Activated B cell treated with CpG ODN at 0.5 μM for 24 hours (primary cell): ENCODE measurements at regions not wholly inside any gene's neighbourhood (a gene's known extent, or its start where the extent isn't known, plus 50 kb on each side); places are given as distances from the start of the nearest gene placed in this dataset.
"Not testable (repeated sequence)": the region's sequence is repeated elsewhere in the genome, so short reads cannot be mapped to it uniquely, and the experiment has no call there.

ENCODE experiments used
- ATAC-seq: fragments of 200-7000 bp; cut with Tn5 transposase; one replicate; pipeline ENCODE4 v1.10.0; 2021; ENCODE audit warnings: low read depth, mild to moderate bottlenecking, moderate library complexity
- CTCF ChIA-PET: fragments of 350-600 bp; sonication (Branson Sonifier 250); formaldehyde crosslinking; loops from one replicate; lab custom pipeline; 2021; ENCODE audit warnings: antibody characterized with exemption; lab: Charles Lee
- POLR2A ChIA-PET: fragments of 350-600 bp; sonication (Branson Sonifier 250); formaldehyde crosslinking; loops from one replicate; lab custom pipeline; 2021; ENCODE audit warnings: antibody characterized with exemption; lab: Charles Lee
- DNase-seq: peaks from one replicate; pipeline ENCODE4 v3.0.0; 2022
- H3K27ac Mint-ChIP-seq: one replicate; pipeline ENCODE4 v1.8.0; 2020; ENCODE audit warnings: mixed read lengths
- H3K27me3 Mint-ChIP-seq: one replicate; pipeline ENCODE4 v1.8.0; 2021; ENCODE audit warnings: mixed read lengths
- H3K36me3 Mint-ChIP-seq: one replicate; pipeline ENCODE4 v1.8.0; 2021; ENCODE audit warnings: low read depth, mixed read lengths
- H3K4me1 Mint-ChIP-seq: one replicate; pipeline ENCODE4 v1.8.0; 2021; ENCODE audit warnings: mixed read lengths
- H3K4me3 Mint-ChIP-seq: one replicate; pipeline ENCODE4 v1.8.0; 2020; ENCODE audit warnings: mild to moderate bottlenecking, mixed read lengths
- H3K9me3 Mint-ChIP-seq: one replicate; pipeline ENCODE4 v1.8.0; 2020; ENCODE audit warnings: mixed read lengths
- intact Hi-C: fragments of 100-400 bp; cut with micrococcal nuclease; formaldehyde crosslinking; loops from one replicate; pipeline ENCODE4 v1.15.1; 2024
- TF ChIP-seq, protein P1 (sequence below): fragments of 200-600 bp; IDR thresholded peaks from one replicate; pipeline ENCODE4 v1.8.0; 2022; ENCODE audit warnings: antibody characterized with exemption, mild to moderate bottlenecking

DNA sequence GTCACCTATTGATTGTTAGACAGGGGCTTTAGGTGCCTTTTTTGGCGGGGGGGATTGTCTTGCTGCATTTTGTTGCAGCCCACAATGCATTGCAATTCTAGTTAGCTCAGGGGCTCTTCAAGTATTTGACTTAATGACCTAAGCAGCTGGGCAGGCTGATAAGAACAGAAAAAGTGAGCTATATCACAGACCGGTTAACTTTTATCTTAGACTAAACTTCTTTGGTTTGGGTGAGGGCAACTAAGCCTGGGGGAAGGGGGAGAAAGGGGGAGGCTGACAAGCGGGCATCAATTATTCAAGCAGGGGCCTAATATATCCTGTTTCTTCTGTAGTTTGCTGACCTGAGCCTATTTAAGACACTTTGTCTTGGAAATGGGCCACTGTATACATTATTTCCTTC is 66.0 kb upstream of the GPR6 start:
- TF ChIP-seq, protein P1, sequence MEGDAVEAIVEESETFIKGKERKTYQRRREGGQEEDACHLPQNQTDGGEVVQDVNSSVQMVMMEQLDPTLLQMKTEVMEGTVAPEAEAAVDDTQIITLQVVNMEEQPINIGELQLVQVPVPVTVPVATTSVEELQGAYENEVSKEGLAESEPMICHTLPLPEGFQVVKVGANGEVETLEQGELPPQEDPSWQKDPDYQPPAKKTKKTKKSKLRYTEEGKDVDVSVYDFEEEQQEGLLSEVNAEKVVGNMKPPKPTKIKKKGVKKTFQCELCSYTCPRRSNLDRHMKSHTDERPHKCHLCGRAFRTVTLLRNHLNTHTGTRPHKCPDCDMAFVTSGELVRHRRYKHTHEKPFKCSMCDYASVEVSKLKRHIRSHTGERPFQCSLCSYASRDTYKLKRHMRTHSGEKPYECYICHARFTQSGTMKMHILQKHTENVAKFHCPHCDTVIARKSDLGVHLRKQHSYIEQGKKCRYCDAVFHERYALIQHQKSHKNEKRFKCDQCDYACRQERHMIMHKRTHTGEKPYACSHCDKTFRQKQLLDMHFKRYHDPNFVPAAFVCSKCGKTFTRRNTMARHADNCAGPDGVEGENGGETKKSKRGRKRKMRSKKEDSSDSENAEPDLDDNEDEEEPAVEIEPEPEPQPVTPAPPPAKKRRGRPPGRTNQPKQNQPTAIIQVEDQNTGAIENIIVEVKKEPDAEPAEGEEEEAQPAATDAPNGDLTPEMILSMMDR, result no peak
- H3K27me3 Mint-ChIP-seq, result no peaks in the 10 kb centered on the region
- ChIA-PET POLR2A (no interaction called here), CTCF (no interaction called here)
- H3K27ac Mint-ChIP-seq, result no peak overlapping the region
- DNase-seq (no peak), ATAC-seq (no peak)
- intact Hi-C loops, result no loop called here
- no peaks in the 10 kb centered on the region for H3K4me1 Mint-ChIP-seq
- no peaks in the 10 kb centered on the region for H3K36me3 Mint-ChIP-seq
- no peaks in the 10 kb centered on the region for H3K9me3 Mint-ChIP-seq
- H3K4me3 Mint-ChIP-seq, result no peak overlapping the region

GRCh38 chr6:109912952-109913351 is 65.2 kb upstream of the GPR6 start:
- CTCF ChIA-PET, result no interaction called here
- POLR2A ChIA-PET, result no interaction called here
- intact Hi-C loops, result no loop called here
- TF ChIP-seq, protein P1, result no peak
- Mint-ChIP-seq H3K27me3 (no peaks in the 10 kb centered on the region), H3K4me3 (no peak overlapping the region), H3K36me3 (no peaks in the 10 kb centered on the region), H3K9me3 (no peaks in the 10 kb centered on the region), H3K4me1 (no peaks in the 10 kb centered on the region), H3K27ac (no peak overlapping the region)
- DNase-seq (no peak), ATAC-seq (no peak)

- intact Hi-C loops, DNase-seq, H3K27ac Mint-ChIP-seq, ATAC-seq, H3K9me3 Mint-ChIP-seq, H3K27me3 Mint-ChIP-seq, H3K4me3 Mint-ChIP-seq, H3K4me1 Mint-ChIP-seq, H3K36me3 Mint-ChIP-seq, CTCF ChIA-PET: not testable (repeated sequence)
- POLR2A ChIA-PET, result interaction anchor here (0.6 kb wide), 1 partner anchor 1152 kb away, joined by 9 read pairs; no protein-coding TSS in a partner anchor
These were observed 62.4 kb upstream of the GPR6 start for GRCh38 chr6:109915748-109916147.

GRCh38 chr6:109916759-109917158 is 61.4 kb upstream of the GPR6 start:
- POLR2A ChIA-PET, result no interaction called here
- TF ChIP-seq, protein P1, result no peak
- no peak for ATAC-seq
- H3K4me3 Mint-ChIP-seq, result no peak overlapping the region
- H3K36me3 Mint-ChIP-seq, result no peaks in the 10 kb centered on the region
- no peak overlapping the region for H3K27ac Mint-ChIP-seq
- no peak for DNase-seq
- peaks cover 5% of the 10 kb centered on the region for H3K27me3 Mint-ChIP-seq
- CTCF ChIA-PET, result no interaction called here
- intact Hi-C loops, result no loop called here
- H3K9me3 Mint-ChIP-seq, result no peaks in the 10 kb centered on the region
- no peaks in the 10 kb centered on the region for H3K4me1 Mint-ChIP-seq

DNA sequence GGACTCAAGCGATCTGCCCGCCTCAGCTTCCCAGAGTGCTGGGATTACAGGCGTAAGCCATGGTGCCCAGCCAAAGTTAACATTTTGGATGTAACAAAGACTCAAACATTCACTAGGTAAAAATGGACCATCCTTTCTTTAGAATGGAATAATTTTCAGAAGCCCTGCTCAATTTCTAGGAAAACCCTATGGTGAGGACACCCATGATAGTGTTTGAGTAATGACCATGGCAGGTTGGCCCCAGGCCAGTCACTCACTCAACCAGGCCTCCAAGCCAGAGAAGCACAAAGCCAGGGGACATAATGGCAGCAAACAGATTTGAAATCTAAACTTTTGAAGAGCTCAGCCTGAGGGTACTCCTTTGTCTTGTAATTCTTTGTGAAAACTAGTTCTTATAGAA is 59.9 kb upstream of the GPR6 start:
- Mint-ChIP-seq H3K4me1 (no peaks in the 10 kb centered on the region), H3K9me3 (no peaks in the 10 kb centered on the region), H3K27ac (no peak overlapping the region), H3K36me3 (no peaks in the 10 kb centered on the region), H3K27me3 (peaks cover 7% of the 10 kb centered on the region), H3K4me3 (no peak overlapping the region)
- CTCF ChIA-PET, result no interaction called here
- intact Hi-C loops, result no loop called here
- no peak for DNase-seq
- POLR2A ChIA-PET, result no interaction called here
- no peak for ATAC-seq
- TF ChIP-seq, protein P1, result no peak

DNA sequence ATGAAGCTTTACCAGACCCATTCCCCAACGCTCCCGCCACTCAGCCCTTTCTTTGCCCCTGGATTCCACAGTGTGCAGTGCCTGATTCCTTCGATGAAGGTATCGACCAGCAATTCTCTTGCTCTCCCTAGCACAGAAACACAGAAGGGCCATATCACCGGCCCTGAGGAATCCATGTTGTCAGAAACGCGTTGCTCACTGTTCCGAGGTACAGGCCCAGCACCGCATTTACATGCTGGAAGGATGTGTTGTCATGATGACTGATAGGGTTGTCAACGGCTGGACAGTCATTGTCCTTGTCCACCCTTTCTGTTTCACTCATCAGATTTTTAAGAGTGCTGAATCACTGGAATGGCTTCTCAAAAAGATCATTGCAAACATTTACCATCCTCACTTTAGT is 57.2 kb upstream of the GPR6 start:
- no peak for ATAC-seq
- H3K9me3 Mint-ChIP-seq, result no peaks in the 10 kb centered on the region
- ChIA-PET CTCF (no interaction called here), POLR2A (no interaction called here)
- intact Hi-C loops, result no loop called here
- no peak overlapping the region for H3K27ac Mint-ChIP-seq
- DNase-seq, result no peak
- TF ChIP-seq, protein P1, result no peak
- H3K27me3 Mint-ChIP-seq, result peaks cover 13% of the 10 kb centered on the region
- no peaks in the 10 kb centered on the region for H3K4me1 Mint-ChIP-seq
- no peaks in the 10 kb centered on the region for H3K36me3 Mint-ChIP-seq
- no peak overlapping the region for H3K4me3 Mint-ChIP-seq
